Endothelial cell of umbilical vein (primary cell): ENCODE measurements at regions not wholly inside any gene's neighbourhood (a gene's known extent, or its start where the extent isn't known, plus 50 kb on each side); places are given as distances from the start of the nearest gene placed in this dataset.

Source experiments
- BruUV-seq: library from RNA; stranded (reverse); fragments of 400-500 nt; replicated peaks from 2 replicates; lab custom pipeline; 2021; lab: Mats Ljungman, UMichigan
- CTCF ChIA-PET: fragments of 300-600, 350-600 bp; sonication (Branson Sonifier 250); formaldehyde crosslinking; loops from one replicate; lab custom pipeline; 2021; ENCODE audit warnings: antibody characterized with exemption, inconsistent platforms; lab: Charles Lee
- POLR2A ChIA-PET: fragments of 300-600, 350-600 bp; sonication (Branson Sonifier 250); formaldehyde crosslinking; loops from one replicate; lab custom pipeline; 2021; ENCODE audit warnings: antibody characterized with exemption, inconsistent platforms; lab: Charles Lee
- DNase-seq: peaks from one replicate; pipeline ENCODE4 v3.0.0-alpha.2; 2011; ENCODE audit warnings: low read depth, low spot score
- FAIRE-seq: peaks from 2 replicates; lab custom pipeline; 2011; peaks lifted over from hg19 to GRCh38; lab: Jason Lieb, UNC
- H2AFZ ChIP-seq: 2 replicates; pipeline ENCODE4 v1.6.0; 2012; ENCODE audit warnings: low read depth, low read length, control low read depth, inconsistent platforms
- H3K27ac ChIP-seq: 2 replicates; pipeline ENCODE4 v1.5.1; 2011; ENCODE audit warnings: low read depth, mild to moderate bottlenecking, control low read depth, low read length, moderate library complexity; ENCODE audit not compliant: insufficient read depth
- H3K27me3 ChIP-seq, 2 experiments: 2 replicates each; pipeline versions ENCODE4 v1.6.0 to v1.6.1; 2011; ENCODE audit warnings: low read length in 2 of 2, mixed read lengths in 1 of 2; ENCODE audit not compliant: control insufficient read depth in 2 of 2, insufficient read depth in 2 of 2
- H3K36me3 ChIP-seq, 2 experiments: 2 replicates in 1 of 2; 3 replicates in 1 of 2; pipeline ENCODE4 v1.5.1; 2011; ENCODE audit warnings: low read length in 2 of 2, mild to moderate bottlenecking in 1 of 2, moderate library complexity in 1 of 2; ENCODE audit not compliant: control insufficient read depth in 2 of 2, insufficient read depth in 2 of 2; ENCODE audit errors: extremely low read depth in 1 of 2
- H3K4me1 ChIP-seq: 3 replicates; pipeline ENCODE4 v1.5.1; 2011; ENCODE audit warnings: mild to moderate bottlenecking, low read length; ENCODE audit not compliant: control insufficient read depth, insufficient read depth; ENCODE audit errors: extremely low read depth
- H3K4me2 ChIP-seq: 2 replicates; pipeline ENCODE4 v1.6.1; 2011; ENCODE audit warnings: low read length, control low read depth, mixed read lengths; ENCODE audit not compliant: insufficient read depth
- H3K4me3 ChIP-seq, 3 experiments: fragments of 200-600 bp in 1 of 3; sonication (generic), shearing (Covaris generic) in 1 of 3; replicated peaks in 1 of 3; 2 replicates each; pipeline ENCODE4 v1.5.1; 2011 to 2016; ENCODE audit warnings: control low read depth in 3 of 3, low read length in 3 of 3, mild to moderate bottlenecking in 2 of 3, inconsistent platforms in 1 of 3, low read depth in 1 of 3, moderate library complexity in 1 of 3; ENCODE audit not compliant: insufficient read depth in 1 of 3
- H3K79me2 ChIP-seq: 2 replicates; pipeline ENCODE4 v1.6.0; 2012; ENCODE audit warnings: low read length, inconsistent platforms; ENCODE audit not compliant: control insufficient read depth, insufficient read depth
- H3K9ac ChIP-seq: replicated peaks from 2 replicates; pipeline ENCODE3; 2011; ENCODE audit warnings: low read length, control low read depth; ENCODE audit not compliant: insufficient read depth; ENCODE audit errors: extremely low read depth
- H3K9me1 ChIP-seq: replicated peaks from 3 replicates; pipeline ENCODE4 v1.6.0; 2011; ENCODE audit warnings: mild to moderate bottlenecking, low read length; ENCODE audit not compliant: control insufficient read depth, insufficient read depth; ENCODE audit errors: extremely low read depth
- H3K9me3 ChIP-seq: replicated peaks from 2 replicates; pipeline ENCODE4 v1.5.1; 2012; ENCODE audit warnings: low read length, inconsistent platforms; ENCODE audit not compliant: control insufficient read depth, insufficient read depth
- H4K20me1 ChIP-seq: replicated peaks from 2 replicates; pipeline ENCODE3; 2011; ENCODE audit warnings: mild to moderate bottlenecking, low read length; ENCODE audit not compliant: control insufficient read depth, insufficient read depth; ENCODE audit errors: extremely low read depth
- EZH2 ChIP-seq: IDR thresholded peaks from 2 replicates; pipeline ENCODE4 v1.6.1; 2012; ENCODE audit warnings: borderline replicate concordance, low read depth, mild to moderate bottlenecking, moderate library complexity, low read length, inconsistent platforms; ENCODE audit not compliant: severe bottlenecking
- FOS ChIP-seq: IDR thresholded peaks from 2 replicates; pipeline ENCODE4 v1.6.1; 2011; ENCODE audit warnings: mild to moderate bottlenecking, low read length, moderate library complexity, borderline replicate concordance; ENCODE audit not compliant: insufficient read depth
- JUN ChIP-seq: IDR thresholded peaks from 2 replicates; pipeline ENCODE4 v1.6.1; 2011; ENCODE audit warnings: borderline replicate concordance, low read depth; ENCODE audit not compliant: insufficient read length, insufficient read depth
- MAX ChIP-seq: IDR thresholded peaks from 2 replicates; pipeline ENCODE4 v1.6.1; 2011; ENCODE audit not compliant: insufficient read depth, insufficient read length
- MYC ChIP-seq: IDR thresholded peaks from one replicate; pipeline ENCODE4 v1.6.1; 2011; ENCODE audit warnings: mild to moderate bottlenecking, low read depth, low read length
- POLR2AphosphoS5 ChIP-seq: IDR thresholded peaks from 2 replicates; pipeline ENCODE4 v1.6.1; 2012; ENCODE audit warnings: low read depth, mild to moderate bottlenecking, control low read depth, low read length, moderate library complexity; ENCODE audit not compliant: insufficient read depth
- dilution Hi-C: fragments of 300-500 bp; cut with MboI; formaldehyde crosslinking; loops from one replicate; pipeline ENCODE4 v1.15.0; 2019; ENCODE audit warnings: low sequenced_read_pairs; ENCODE audit not compliant: extremely low pct_ligation_motif_present
- intact Hi-C: fragments of 100-400 bp; cut with micrococcal nuclease; formaldehyde crosslinking; loops from one replicate; pipeline ENCODE4 v1.10.0; 2022
- TF ChIP-seq, protein P1 (sequence below), 2 donors: IDR thresholded peaks; 1 replicate in 1 of 2; 2 replicates in 1 of 2; pipeline ENCODE4 v1.5.1; 2011; ENCODE audit warnings: low read length in 2 of 2, mild to moderate bottlenecking in 2 of 2, moderate library complexity in 2 of 2, control low read depth in 1 of 2, inconsistent platforms in 1 of 2, low read depth in 1 of 2; ENCODE audit not compliant: insufficient read depth in 1 of 2; ENCODE audit errors: extremely low read depth in 1 of 2

DNA sequence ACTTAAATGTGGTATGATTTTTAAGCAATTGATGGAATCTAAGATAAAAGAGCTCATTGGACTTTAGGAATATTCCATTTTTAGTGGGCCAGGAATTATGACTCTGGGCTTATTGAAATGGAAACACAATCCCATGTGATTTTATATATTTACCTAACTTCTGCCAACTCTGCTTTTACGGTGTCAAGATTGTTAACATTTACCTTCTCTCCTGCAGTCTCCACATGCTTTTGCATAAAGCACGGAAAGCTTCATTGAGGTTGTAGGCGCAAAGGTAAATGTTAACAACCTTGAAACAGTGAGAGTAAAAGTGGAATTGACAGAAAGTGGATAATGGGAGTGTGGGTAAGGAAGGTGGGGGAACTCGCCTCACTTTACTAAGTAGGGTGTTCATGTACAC lies 468.1 kb downstream of the PMP22 start:
- Histone ChIP-seq H3K9me1 (no peaks in the 10 kb centered on the region), H3K9ac (no peak overlapping the region), H2AFZ (no peak overlapping the region), H3K79me2 (no peaks in the 10 kb centered on the region), H3K27ac (no peak overlapping the region), H4K20me1 (no peaks in the 10 kb centered on the region), H3K27me3 (no peaks in the 10 kb centered on the region), H3K36me3 (no peaks in the 10 kb centered on the region), H3K9me3 (peaks cover 6% of the 10 kb centered on the region), H3K4me2 (no peak overlapping the region), H3K4me1 (no peaks in the 10 kb centered on the region), H3K4me3 (no peak overlapping the region)
- ChIA-PET CTCF (no interaction called here), POLR2A (no interaction called here)
- intact Hi-C loops, result no loop called here
- TF ChIP-seq MYC, result no peak
- no peak for TF ChIP-seq JUN
- TF ChIP-seq MAX, result no peak
- no peak for TF ChIP-seq POLR2AphosphoS5
- TF ChIP-seq, protein P1, sequence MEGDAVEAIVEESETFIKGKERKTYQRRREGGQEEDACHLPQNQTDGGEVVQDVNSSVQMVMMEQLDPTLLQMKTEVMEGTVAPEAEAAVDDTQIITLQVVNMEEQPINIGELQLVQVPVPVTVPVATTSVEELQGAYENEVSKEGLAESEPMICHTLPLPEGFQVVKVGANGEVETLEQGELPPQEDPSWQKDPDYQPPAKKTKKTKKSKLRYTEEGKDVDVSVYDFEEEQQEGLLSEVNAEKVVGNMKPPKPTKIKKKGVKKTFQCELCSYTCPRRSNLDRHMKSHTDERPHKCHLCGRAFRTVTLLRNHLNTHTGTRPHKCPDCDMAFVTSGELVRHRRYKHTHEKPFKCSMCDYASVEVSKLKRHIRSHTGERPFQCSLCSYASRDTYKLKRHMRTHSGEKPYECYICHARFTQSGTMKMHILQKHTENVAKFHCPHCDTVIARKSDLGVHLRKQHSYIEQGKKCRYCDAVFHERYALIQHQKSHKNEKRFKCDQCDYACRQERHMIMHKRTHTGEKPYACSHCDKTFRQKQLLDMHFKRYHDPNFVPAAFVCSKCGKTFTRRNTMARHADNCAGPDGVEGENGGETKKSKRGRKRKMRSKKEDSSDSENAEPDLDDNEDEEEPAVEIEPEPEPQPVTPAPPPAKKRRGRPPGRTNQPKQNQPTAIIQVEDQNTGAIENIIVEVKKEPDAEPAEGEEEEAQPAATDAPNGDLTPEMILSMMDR (IDR thresholded peaks at IDR 0.05; ENCODE audit: extremely low read depth in 1 of 2, insufficient read depth in 1 of 2, low read depth in 1 of 2, low read length in 2 of 2), result no peak
- TF ChIP-seq FOS, result no peak
- TF ChIP-seq EZH2, result no peak
- FAIRE-seq (no peak), DNase-seq (no peak)
- dilution Hi-C loops, result no loop called here
- no TSS peak for BruUV-seq
